Stomach (tissue), 8 donors: ENCODE measurements at regions not wholly inside any gene's neighbourhood (a gene's known extent, or its start where the extent isn't known, plus 50 kb on each side); places are given as distances from the start of the nearest gene placed in this dataset.
"Not testable (repeated sequence)": the region's sequence is repeated elsewhere in the genome, so short reads cannot be mapped to it uniquely, and the experiment has no call there.

Source experiments
- DNase-seq, 2 donors: peaks; one replicate each; pipeline versions ENCODE4 v3.0.0 to v3.0.0-alpha.2; 2013 to 2019
- H3K27ac ChIP-seq, 5 donors: fragments of 200-600 bp in 4 of 5; sonication (generic) in 4 of 5; one replicate each; pipeline ENCODE4 v1.5.1; 2013 to 2019; ENCODE audit warnings: mild to moderate bottlenecking in 1 of 5, moderate library complexity in 1 of 5
- H3K27me3 ChIP-seq, 3 donors: fragments of 200-600 bp; sonication (generic); one replicate each; pipeline ENCODE4 v1.5.1; 2017 to 2019; ENCODE audit warnings: mixed run types in 1 of 3
- H3K36me3 ChIP-seq, 4 donors: fragments of 200-600 bp; sonication (generic); 1 replicate in 3 of 4; 2 replicates in 1 of 4; pipeline ENCODE4 v1.5.1; 2016 to 2019
- H3K4me1 ChIP-seq, 4 donors: fragments of 200-600 bp; sonication (generic); one replicate each; pipeline ENCODE4 v1.5.1; 2016 to 2019
- H3K4me3 ChIP-seq, 4 donors: fragments of 200-600 bp; sonication (generic) in 3 of 4; one replicate each; pipeline ENCODE4 v1.5.1; 2016 to 2019; ENCODE audit warnings: mild to moderate bottlenecking in 1 of 4
- H3K9me3 ChIP-seq, 4 donors: fragments of 200-600 bp; sonication (generic); one replicate each; pipeline ENCODE4 v1.5.1; 2016 to 2019
- CTCF ChIP-seq, 7 experiments: fragments of 450-650 bp in 4 of 7; fragments of 200-600 bp in 3 of 7; sonication (generic) in 3 of 7; IDR thresholded peaks; one replicate each; pipeline ENCODE4 v1.5.1; 2016 to 2019; ENCODE audit warnings: antibody characterized with exemption in 7 of 7, control low read depth in 2 of 7, mild to moderate bottlenecking in 1 of 7
- EP300 ChIP-seq: sonication (generic); formaldehyde crosslinking; IDR thresholded peaks from one replicate; pipeline ENCODE4 v1.6.1; 2017; ENCODE audit warnings: antibody characterized with exemption
- POLR2A ChIP-seq, 4 donors: fragments of 450-650 bp; IDR thresholded peaks; one replicate each; pipeline ENCODE4 v1.6.1; 2016; ENCODE audit warnings: antibody characterized with exemption in 4 of 4, control low read depth in 2 of 4, mild to moderate bottlenecking in 1 of 4, moderate library complexity in 1 of 4
- POLR2AphosphoS5 ChIP-seq, 3 donors: sonication (generic); formaldehyde crosslinking; IDR thresholded peaks; one replicate each; pipeline ENCODE4 v1.6.1; 2016; ENCODE audit warnings: antibody characterized with exemption in 3 of 3
- WGBS, 5 donors: extraction: QIAGEN DNeasy Blood & Tissue Kit in 3 of 5; methylation state at CpG; one replicate each; pipeline versions ENCODE4 v1.1.5 to v1.1.7; 2013 to 2018; 5-methylcytosine and 5-hydroxymethylcytosine counted together
- intact Hi-C: fragments of 100-400 bp; cut with DNase I; formaldehyde crosslinking; loops from one replicate; pipeline ENCODE4 v1.15.1; 2023; ENCODE audit warnings: low total_unique reads
- donor health status: healthy with polysubstance abuse.
- donor health status: Bipolar disorder and iron deficiency.
- donor health status: healthy.

GRCh38 chr12:80015660-80016059 lies 80.8 kb upstream of the PPP1R12A start:
- TF ChIP-seq POLR2AphosphoS5 (IDR thresholded peaks at IDR 0.05) (no peak), EP300 (no peak)
- Histone ChIP-seq H3K27me3 (no peaks in the 10 kb centered on the region), H3K4me3 (no peak overlapping the region), H3K36me3 (no peaks in the 10 kb centered on the region), H3K27ac (no peak overlapping the region), H3K4me1 (no peaks in the 10 kb centered on the region), H3K9me3 (peaks cover 0 to 13% (median 2%) of the 10 kb centered on the region in 4 donors)
- intact Hi-C loops, result no loop called here
- no peak for DNase-seq
- 80 to 91% (median 84%) methylated on average over 4 of the region's 4 CpGs for whole genome bisulfite sequencing, 5 donors

- H3K27ac ChIP-seq, DNase-seq, H3K9me3 ChIP-seq, H3K4me1 ChIP-seq, H3K4me3 ChIP-seq, intact Hi-C loops, H3K36me3 ChIP-seq, H3K27me3 ChIP-seq: not testable (repeated sequence)
Observed at GRCh38 chr12:80003744-80004143, 68.8 kb upstream of the PPP1R12A start.

- Histone ChIP-seq H3K9me3 (no peaks in the 10 kb centered on the region), H3K27me3 (no peaks in the 10 kb centered on the region), H3K27ac (no peak overlapping the region), H3K4me3 (no peak overlapping the region), H3K4me1 (peaks cover 0 to 22% (median 2%) of the 10 kb centered on the region in 4 donors), H3K36me3 (no peaks in the 10 kb centered on the region)
- TF ChIP-seq POLR2A (IDR thresholded peaks at IDR 0.05) (no peak), EP300 (no peak), POLR2AphosphoS5 (IDR thresholded peaks at IDR 0.05) (no peak), CTCF (IDR thresholded peaks at IDR 0.05) (no peak)
- DNase-seq, result no peak
- intact Hi-C loops, result no loop called here
- WGBS, 5 donors, result 73 to 100% (median 83%) methylated on average over 1 of the region's 1 CpG
Observed at GRCh38 chr12:80001562-80001961, 66.7 kb upstream of the PPP1R12A start.

- Histone ChIP-seq H3K4me1 (peaks cover 0 to 22% (median 2%) of the 10 kb centered on the region in 4 donors), H3K4me3 (no peak overlapping the region), H3K36me3 (no peaks in the 10 kb centered on the region), H3K9me3 (no peaks in the 10 kb centered on the region), H3K27me3 (no peaks in the 10 kb centered on the region), H3K27ac (no peak overlapping the region)
- DNase-seq, result no peak
- WGBS, 5 donors, result 0 to 68% (median 29%) methylated on average over 1 of the region's 1 CpG
- TF ChIP-seq POLR2A (IDR thresholded peaks at IDR 0.05) (no peak), EP300 (no peak), POLR2AphosphoS5 (IDR thresholded peaks at IDR 0.05) (no peak), CTCF (IDR thresholded peaks at IDR 0.05) (no peak)
- intact Hi-C loops, result no loop called here
Observed at GRCh38 chr12:80000831-80001230, 65.9 kb upstream of the PPP1R12A start.

GRCh38 chr12:79998554-79998953 lies 63.7 kb upstream of the PPP1R12A start:
- no peak for DNase-seq
- Histone ChIP-seq H3K27me3 (no peaks in the 10 kb centered on the region), H3K27ac (peak overlapping the region in 1 of 5 donors; percentile 40), H3K36me3 (no peaks in the 10 kb centered on the region), H3K4me3 (no peak overlapping the region), H3K9me3 (no peaks in the 10 kb centered on the region), H3K4me1 (peaks cover 0 to 22% (median 2%) of the 10 kb centered on the region in 4 donors)
- 63 to 89% (median 78%) methylated on average over 1 of the region's 1 CpG for WGBS, 5 donors
- no peak for TF ChIP-seq CTCF (IDR thresholded peaks at IDR 0.05)
- no peak for TF ChIP-seq EP300
- TF ChIP-seq POLR2AphosphoS5 (IDR thresholded peaks at IDR 0.05), result no peak
- TF ChIP-seq POLR2A (IDR thresholded peaks at IDR 0.05), result no peak
- intact Hi-C loops, result no loop called here
